Body of pancreas (tissue), 4 donors: ENCODE measurements at regions not wholly inside any gene's neighbourhood (a gene's known extent, or its start where the extent isn't known, plus 50 kb on each side); places are given as distances from the start of the nearest gene placed in this dataset.

Source experiments
- ATAC-seq: fragments of 150-250 bp; one replicate; pipeline ENCODE4 v1.9.1; 2016
- DNase-seq, 4 donors: peaks; one replicate each; pipeline ENCODE4 v3.0.0-alpha.2; 2019
- H3K27ac ChIP-seq, 4 donors: fragments of 200-600 bp; sonication (generic); 1 replicate in 3 of 4; 2 replicates in 1 of 4; pipeline versions ENCODE4 v1.5.1 to v1.6.1; 2016 to 2019; ENCODE audit warnings: mild to moderate bottlenecking in 1 of 4, mixed read lengths in 1 of 4, moderate library complexity in 1 of 4
- H3K27me3 ChIP-seq, 2 donors: fragments of 200-600 bp; sonication (generic); one replicate each; pipeline ENCODE4 v1.6.0; 2016; ENCODE audit warnings: mild to moderate bottlenecking in 1 of 2
- H3K36me3 ChIP-seq, 2 donors: fragments of 200-600 bp; sonication (generic); replicated peaks in 1 of 2; 2 replicates each; pipeline ENCODE4 v1.5.1; 2016; ENCODE audit warnings: low read depth in 2 of 2; ENCODE audit not compliant: insufficient read depth in 1 of 2
- H3K4me1 ChIP-seq: fragments of 200-600 bp; sonication (generic); one replicate; pipeline ENCODE4 v1.6.0; 2016
- H3K4me3 ChIP-seq, 2 donors: fragments of 200-600 bp; sonication (generic); 1 replicate in 1 of 2; 2 replicates in 1 of 2; pipeline ENCODE4 v1.5.1; 2016 to 2019
- H3K9me3 ChIP-seq, 3 donors: fragments of 200-600 bp; sonication (generic); 1 replicate in 2 of 3; 2 replicates in 1 of 3; pipeline ENCODE4 v1.5.1; 2016
- POLR2A ChIP-seq, 3 donors: fragments of 450-650 bp; IDR thresholded peaks; one replicate each; pipeline ENCODE4 v1.6.1; 2016; ENCODE audit warnings: antibody characterized with exemption in 3 of 3, mild to moderate bottlenecking in 2 of 3
- WGBS, 2 donors: methylation state at CpG; one replicate each; pipeline ENCODE4 v1.1.5; 2017; 5-methylcytosine and 5-hydroxymethylcytosine counted together
- intact Hi-C: fragments of 100-400 bp; cut with DNase I; formaldehyde crosslinking; loops from one replicate; pipeline ENCODE4 v1.15.1; 2023
- TF ChIP-seq, protein P1 (sequence below), 7 experiments: fragments of 450-650 bp in 4 of 7; fragments of 200-600 bp in 3 of 7; sonication (generic) in 3 of 7; IDR thresholded peaks; one replicate each; pipeline ENCODE4 v1.5.1; 2016 to 2019; ENCODE audit warnings: antibody characterized with exemption in 7 of 7

DNA sequence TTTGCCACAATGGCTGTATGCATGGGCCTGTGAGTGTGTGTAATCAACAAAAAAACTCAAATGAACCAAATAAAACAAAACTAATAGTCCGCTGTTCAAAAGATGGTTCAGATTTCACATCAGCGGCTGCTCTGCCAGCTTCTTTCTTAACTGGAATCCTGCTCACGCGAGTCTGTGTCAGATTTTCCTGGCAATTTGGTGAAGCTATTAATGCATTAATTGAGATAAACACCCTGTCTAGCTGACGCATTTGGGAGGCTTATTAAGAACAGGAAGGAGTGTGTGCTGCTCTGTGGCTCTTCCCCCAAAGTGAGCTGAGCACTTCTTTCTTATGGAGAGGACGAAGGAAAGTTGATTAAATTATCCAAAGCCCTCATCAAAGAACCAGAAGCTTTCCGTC lies 336.6 kb upstream of the MKI67 start:
- ATAC-seq (no peak), DNase-seq (no peak)
- H3K4me3 ChIP-seq: no peak overlapping the region
- H3K4me1 ChIP-seq: no peaks in the 10 kb centered on the region
- TF ChIP-seq, protein P1, sequence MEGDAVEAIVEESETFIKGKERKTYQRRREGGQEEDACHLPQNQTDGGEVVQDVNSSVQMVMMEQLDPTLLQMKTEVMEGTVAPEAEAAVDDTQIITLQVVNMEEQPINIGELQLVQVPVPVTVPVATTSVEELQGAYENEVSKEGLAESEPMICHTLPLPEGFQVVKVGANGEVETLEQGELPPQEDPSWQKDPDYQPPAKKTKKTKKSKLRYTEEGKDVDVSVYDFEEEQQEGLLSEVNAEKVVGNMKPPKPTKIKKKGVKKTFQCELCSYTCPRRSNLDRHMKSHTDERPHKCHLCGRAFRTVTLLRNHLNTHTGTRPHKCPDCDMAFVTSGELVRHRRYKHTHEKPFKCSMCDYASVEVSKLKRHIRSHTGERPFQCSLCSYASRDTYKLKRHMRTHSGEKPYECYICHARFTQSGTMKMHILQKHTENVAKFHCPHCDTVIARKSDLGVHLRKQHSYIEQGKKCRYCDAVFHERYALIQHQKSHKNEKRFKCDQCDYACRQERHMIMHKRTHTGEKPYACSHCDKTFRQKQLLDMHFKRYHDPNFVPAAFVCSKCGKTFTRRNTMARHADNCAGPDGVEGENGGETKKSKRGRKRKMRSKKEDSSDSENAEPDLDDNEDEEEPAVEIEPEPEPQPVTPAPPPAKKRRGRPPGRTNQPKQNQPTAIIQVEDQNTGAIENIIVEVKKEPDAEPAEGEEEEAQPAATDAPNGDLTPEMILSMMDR (IDR thresholded peaks at IDR 0.05): no peak
- TF ChIP-seq POLR2A (IDR thresholded peaks at IDR 0.05): no peak
- H3K27me3 ChIP-seq: peaks cover 0 to 4% of the 10 kb centered on the region in 2 donors
- H3K27ac ChIP-seq: no peak overlapping the region
- intact Hi-C loops: no loop called here
- 51 to 52% methylated on average over 7 of the region's 7 CpGs for WGBS, 2 donors
- no peaks in the 10 kb centered on the region for H3K9me3 ChIP-seq
- no peaks in the 10 kb centered on the region for H3K36me3 ChIP-seq

DNA sequence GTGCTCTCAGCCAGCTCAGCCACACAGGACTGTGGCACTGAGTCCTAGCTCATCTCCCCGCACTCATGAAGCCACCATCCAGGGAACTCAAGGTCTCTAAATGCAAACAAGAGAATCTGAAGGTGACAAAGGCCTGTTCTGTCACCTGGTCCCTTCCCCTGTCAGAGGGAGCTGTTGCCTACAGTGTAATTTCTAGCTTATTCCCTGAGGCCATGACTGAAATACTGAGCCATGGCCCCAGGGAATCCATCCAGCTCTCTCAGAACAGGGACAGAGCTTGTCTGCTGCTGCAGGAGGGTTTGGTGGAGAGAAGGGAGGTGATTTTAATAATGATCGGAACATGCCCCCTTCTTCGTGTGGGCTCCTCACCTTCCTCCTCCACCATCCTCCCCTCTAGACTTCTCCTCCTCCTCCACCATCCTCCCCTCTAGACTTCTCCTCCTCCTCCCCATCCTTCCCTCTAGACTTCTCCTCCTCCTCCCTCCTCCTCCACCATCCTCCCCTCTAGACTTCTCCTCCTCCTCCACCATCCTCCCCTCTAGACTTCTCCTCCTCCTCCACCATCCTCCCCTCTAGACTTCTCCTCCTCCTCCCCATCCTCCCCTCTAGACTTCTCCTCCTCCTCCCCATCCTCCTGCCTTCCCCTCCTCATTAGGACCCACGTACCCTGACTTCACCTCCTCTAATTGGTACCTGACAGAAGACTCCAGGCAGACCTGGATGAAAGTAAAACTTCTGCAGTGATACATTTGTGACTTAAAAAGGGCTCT lies 338.0 kb upstream of the MKI67 start:
- TF ChIP-seq, protein P1 (IDR thresholded peaks at IDR 0.05): no peak
- no peak for TF ChIP-seq POLR2A (IDR thresholded peaks at IDR 0.05)
- ATAC-seq (no peak), DNase-seq (peak in 2 of 4 donors; percentile 9 to 20)
- Histone ChIP-seq H3K9me3 (no peaks in the 10 kb centered on the region), H3K36me3 (no peaks in the 10 kb centered on the region), H3K4me1 (no peaks in the 10 kb centered on the region), H3K27ac (no peak overlapping the region), H3K27me3 (peaks cover 0 to 4% of the 10 kb centered on the region in 2 donors), H3K4me3 (no peak overlapping the region)
- intact Hi-C loops: no loop called here
- 33 to 75% methylated on average over 3 to 4 of the region's 4 CpGs for WGBS, 2 donors

DNA sequence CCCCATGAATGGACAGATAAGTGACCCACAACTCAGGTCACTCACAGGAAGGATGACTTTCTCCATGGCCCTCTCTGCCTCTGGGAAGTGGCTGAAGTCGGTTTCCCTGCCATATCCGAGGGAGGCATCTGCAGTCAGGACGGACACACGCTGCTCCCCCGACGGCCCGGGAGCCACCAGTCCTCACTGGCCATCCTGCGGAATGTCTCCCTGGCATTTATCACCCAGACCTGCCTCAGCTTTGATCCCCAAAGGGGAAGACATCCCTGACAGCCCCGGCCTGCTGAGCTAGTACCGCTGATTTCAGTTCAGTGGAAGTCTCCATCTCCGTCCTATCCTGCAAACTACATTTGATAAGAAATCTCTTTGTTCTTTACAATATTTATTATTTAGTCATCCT lies 339.5 kb upstream of the MKI67 start:
- Histone ChIP-seq H3K4me1 (no peaks in the 10 kb centered on the region), H3K36me3 (no peaks in the 10 kb centered on the region), H3K27me3 (peaks cover 0 to 4% of the 10 kb centered on the region in 2 donors), H3K9me3 (no peaks in the 10 kb centered on the region), H3K27ac (no peak overlapping the region), H3K4me3 (no peak overlapping the region)
- DNase-seq (no peak), ATAC-seq (no peak)
- intact Hi-C loops: no loop called here
- TF ChIP-seq, protein P1 (IDR thresholded peaks at IDR 0.05): no peak
- TF ChIP-seq POLR2A (IDR thresholded peaks at IDR 0.05): no peak
- WGBS, 2 donors: 53 to 58% methylated on average over 10 to 11 of the region's 11 CpGs

DNA sequence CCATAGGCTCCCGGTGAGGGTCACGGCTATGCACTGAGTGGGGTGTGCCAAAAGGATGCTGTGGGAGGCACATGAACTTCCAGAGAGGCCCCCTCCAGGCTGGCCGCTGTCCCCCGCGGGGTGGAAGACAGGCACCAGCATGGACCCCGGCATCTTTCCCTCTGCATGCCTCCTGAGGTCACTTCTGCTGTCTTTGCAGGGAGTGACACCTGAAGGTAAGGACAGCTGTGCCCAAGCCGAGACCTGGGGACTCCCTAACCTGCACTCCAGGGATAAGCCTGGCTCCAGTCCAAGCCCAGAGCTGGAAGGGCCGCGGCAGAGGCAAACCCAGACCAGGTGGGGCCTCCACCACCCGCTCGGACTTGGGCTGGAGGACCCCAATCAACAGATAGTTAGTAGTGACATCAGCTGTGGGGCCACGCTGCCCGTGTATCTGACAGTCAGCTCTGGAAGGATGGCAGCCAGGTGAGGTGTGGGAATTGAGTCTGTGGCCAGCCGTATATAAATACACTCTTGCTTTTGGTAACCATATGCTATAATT lies 340.7 kb upstream of the MKI67 start:
- no peak overlapping the region for H3K27ac ChIP-seq
- no peaks in the 10 kb centered on the region for H3K36me3 ChIP-seq
- no peak overlapping the region for H3K4me3 ChIP-seq
- H3K9me3 ChIP-seq: no peaks in the 10 kb centered on the region
- peaks cover 0 to 4% of the 10 kb centered on the region in 2 donors for H3K27me3 ChIP-seq
- WGBS, 2 donors: 74 to 90% methylated on average over 3 to 10 of the region's 14 CpGs
- DNase-seq: no peak
- ATAC-seq: no peak
- TF ChIP-seq POLR2A (IDR thresholded peaks at IDR 0.05): no peak
- TF ChIP-seq, protein P1 (IDR thresholded peaks at IDR 0.05): no peak
- H3K4me1 ChIP-seq: no peaks in the 10 kb centered on the region
- intact Hi-C loops: no loop called here

DNA sequence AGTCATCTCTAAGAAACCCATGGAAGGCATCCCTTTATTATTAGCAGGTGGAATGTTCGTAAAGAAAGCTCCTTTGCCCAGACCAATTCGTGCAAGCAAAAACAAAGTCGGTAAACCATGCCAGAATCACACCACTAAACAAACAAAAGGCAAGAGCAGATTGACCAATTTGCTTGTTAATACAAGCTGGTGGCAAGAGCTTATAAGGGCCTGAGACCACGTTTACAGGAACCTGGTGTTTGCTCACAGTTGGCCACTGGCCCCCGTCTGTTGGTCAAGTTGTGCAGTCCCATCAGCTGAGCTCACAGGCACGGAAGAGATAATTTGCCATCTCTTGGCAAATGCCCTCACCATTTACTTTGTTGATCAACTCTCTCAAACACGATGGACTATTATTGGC lies 342.2 kb upstream of the MKI67 start:
- H3K36me3 ChIP-seq: no peaks in the 10 kb centered on the region
- H3K4me3 ChIP-seq: no peak overlapping the region
- DNase-seq (no peak), ATAC-seq (no peak)
- 41 to 48% methylated on average over 7 of the region's 7 CpGs for WGBS, 2 donors
- peaks cover 0 to 4% of the 10 kb centered on the region in 2 donors for H3K27me3 ChIP-seq
- H3K4me1 ChIP-seq: no peaks in the 10 kb centered on the region
- intact Hi-C loops: no loop called here
- no peak overlapping the region for H3K27ac ChIP-seq
- TF ChIP-seq, protein P1 (IDR thresholded peaks at IDR 0.05): no peak
- no peak for TF ChIP-seq POLR2A (IDR thresholded peaks at IDR 0.05)
- no peaks in the 10 kb centered on the region for H3K9me3 ChIP-seq
